PC-9 (cell line): ENCODE measurements at regions not wholly inside any gene's neighbourhood (a gene's known extent, or its start where the extent isn't known, plus 50 kb on each side); places are given as distances from the start of the nearest gene placed in this dataset.

Experiments
- EZH2 ChIP-seq: fragments of 200-600 bp; sonication (generic); IDR thresholded peaks from 2 replicates; pipeline ENCODE4 v1.8.0; 2017; ENCODE audit warnings: antibody characterized with exemption, low read depth
- TF ChIP-seq, protein P1 (sequence below): fragments of 200-600 bp; sonication (generic); conservative IDR thresholded peaks from 2 replicates; pipeline ENCODE4 v1.6.1; 2017; ENCODE audit warnings: mixed run types, antibody characterized with exemption, mild to moderate bottlenecking, moderate library complexity

DNA sequence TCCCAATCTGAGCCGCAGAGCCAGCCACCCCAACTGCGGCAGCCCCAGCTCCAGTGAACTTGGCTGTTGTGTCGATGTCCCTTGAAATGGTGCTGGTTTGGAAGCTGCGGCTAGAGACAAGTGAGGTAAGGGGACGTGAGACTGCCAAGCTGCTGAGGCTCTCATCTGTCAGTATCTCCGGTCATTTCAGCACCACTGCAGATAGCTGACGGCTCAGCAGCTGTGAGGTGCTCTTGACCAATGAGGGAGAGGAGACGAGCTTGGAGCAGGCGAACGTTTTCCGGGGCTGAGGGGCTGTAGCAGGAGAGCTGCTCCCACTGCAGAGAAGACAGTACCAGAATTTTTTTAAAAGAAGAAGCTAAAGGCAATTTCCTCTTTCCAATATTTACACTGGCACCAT lies 175.5 kb upstream of the CASK start:
- TF ChIP-seq, protein P1, sequence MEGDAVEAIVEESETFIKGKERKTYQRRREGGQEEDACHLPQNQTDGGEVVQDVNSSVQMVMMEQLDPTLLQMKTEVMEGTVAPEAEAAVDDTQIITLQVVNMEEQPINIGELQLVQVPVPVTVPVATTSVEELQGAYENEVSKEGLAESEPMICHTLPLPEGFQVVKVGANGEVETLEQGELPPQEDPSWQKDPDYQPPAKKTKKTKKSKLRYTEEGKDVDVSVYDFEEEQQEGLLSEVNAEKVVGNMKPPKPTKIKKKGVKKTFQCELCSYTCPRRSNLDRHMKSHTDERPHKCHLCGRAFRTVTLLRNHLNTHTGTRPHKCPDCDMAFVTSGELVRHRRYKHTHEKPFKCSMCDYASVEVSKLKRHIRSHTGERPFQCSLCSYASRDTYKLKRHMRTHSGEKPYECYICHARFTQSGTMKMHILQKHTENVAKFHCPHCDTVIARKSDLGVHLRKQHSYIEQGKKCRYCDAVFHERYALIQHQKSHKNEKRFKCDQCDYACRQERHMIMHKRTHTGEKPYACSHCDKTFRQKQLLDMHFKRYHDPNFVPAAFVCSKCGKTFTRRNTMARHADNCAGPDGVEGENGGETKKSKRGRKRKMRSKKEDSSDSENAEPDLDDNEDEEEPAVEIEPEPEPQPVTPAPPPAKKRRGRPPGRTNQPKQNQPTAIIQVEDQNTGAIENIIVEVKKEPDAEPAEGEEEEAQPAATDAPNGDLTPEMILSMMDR = no peak
- no peak for TF ChIP-seq EZH2
